GM18517 (cell line): ENCODE measurements at regions not wholly inside any gene's neighbourhood (a gene's known extent, or its start where the extent isn't known, plus 50 kb on each side); places are given as distances from the start of the nearest gene placed in this dataset.

Source experiments
- ATAC-seq: cut with Tn5 transposase; IDR thresholded peaks from one replicate; pipeline ENCODE4 v1.9.1; 2021; ENCODE audit warnings: mild to moderate bottlenecking, moderate library complexity; ENCODE audit not compliant: unreplicated experiment

GRCh38 chr3:70805061-70805889, 492.8 kb upstream of the MDFIC2 start:
- no peak for ATAC-seq

GRCh38 chr3:70803891-70804290, 491.5 kb upstream of the MDFIC2 start:
- ATAC-seq = no peak

- ATAC-seq = no peak
Measured at GRCh38 chr3:70803319-70803718, 490.9 kb upstream of the MDFIC2 start.

GRCh38 chr3:70800951-70801350, 488.5 kb upstream of the MDFIC2 start:
- no peak for ATAC-seq

- no peak for ATAC-seq
Measured at GRCh38 chr3:70789878-70790277, 477.4 kb upstream of the MDFIC2 start.

- no peak for ATAC-seq
Measured at GRCh38 chr3:70780790-70781189, 468.4 kb upstream of the MDFIC2 start.

GRCh38 chr3:70779296-70779695, 466.9 kb upstream of the MDFIC2 start:
- ATAC-seq = no peak

GRCh38 chr3:70776081-70776480, 463.6 kb upstream of the MDFIC2 start:
- no peak for ATAC-seq

GRCh38 chr3:70775257-70775656, 462.8 kb upstream of the MDFIC2 start:
- ATAC-seq = no peak

GRCh38 chr3:70774641-70775040, 462.2 kb upstream of the MDFIC2 start:
- no peak for ATAC-seq

GRCh38 chr3:70771426-70772147, 459.1 kb upstream of the MDFIC2 start:
- ATAC-seq = no peak

- ATAC-seq = no peak
Measured at GRCh38 chr3:70770650-70771049, 458.2 kb upstream of the MDFIC2 start.

- ATAC-seq = no peak
Measured at GRCh38 chr3:70766301-70766700, 453.9 kb upstream of the MDFIC2 start.

- no peak for ATAC-seq
Measured at GRCh38 chr3:70763894-70764293, 451.5 kb upstream of the MDFIC2 start.

- ATAC-seq = no peak
Measured at GRCh38 chr3:70757658-70758057, 445.2 kb upstream of the MDFIC2 start.

- ATAC-seq = no peak
Measured at GRCh38 chr3:70755526-70755925, 443.1 kb upstream of the MDFIC2 start.

GRCh38 chr3:70754314-70754713, 441.9 kb upstream of the MDFIC2 start:
- ATAC-seq = no peak

- no peak for ATAC-seq
Measured at GRCh38 chr3:70753572-70753971, 441.1 kb upstream of the MDFIC2 start.

GRCh38 chr3:70752051-70752450, 439.6 kb upstream of the MDFIC2 start:
- ATAC-seq = no peak

GRCh38 chr3:70749122-70749521, 436.7 kb upstream of the MDFIC2 start:
- ATAC-seq = no peak

GRCh38 chr3:70748593-70748992, 436.2 kb upstream of the MDFIC2 start:
- no peak for ATAC-seq

GRCh38 chr3:70747847-70748246, 435.4 kb upstream of the MDFIC2 start:
- no peak for ATAC-seq
